ENCODE measurements at regions not wholly inside any gene's neighbourhood (a gene's known extent, or its start where the extent isn't known, plus 50 kb on each side); places are given as distances from the start of the nearest gene placed in this dataset.

DNA sequence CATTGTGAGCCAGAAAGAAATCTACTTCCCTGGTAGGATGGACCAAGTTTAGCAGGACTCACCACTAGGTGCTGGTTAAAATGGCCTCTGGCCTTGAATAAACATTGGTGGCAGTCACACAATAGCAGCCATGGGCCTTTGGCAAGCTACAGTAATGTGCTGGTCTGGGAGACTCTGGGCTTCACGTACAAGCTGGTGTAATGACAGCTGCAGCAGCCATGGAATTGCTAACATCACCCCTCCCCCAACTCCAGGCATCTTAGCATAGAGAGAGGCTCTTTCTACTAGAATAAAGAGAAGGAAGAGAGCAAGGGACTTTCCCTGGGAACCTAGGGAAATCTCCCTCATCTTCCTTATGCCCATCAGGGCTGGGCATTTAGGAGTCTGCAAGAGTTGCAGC lies 205.1 kb upstream of the SEMA3A start:
- no peak overlapping the region for H3K4me3 Mint-ChIP-seq (ENCODE audit: unreplicated experiment)

DNA sequence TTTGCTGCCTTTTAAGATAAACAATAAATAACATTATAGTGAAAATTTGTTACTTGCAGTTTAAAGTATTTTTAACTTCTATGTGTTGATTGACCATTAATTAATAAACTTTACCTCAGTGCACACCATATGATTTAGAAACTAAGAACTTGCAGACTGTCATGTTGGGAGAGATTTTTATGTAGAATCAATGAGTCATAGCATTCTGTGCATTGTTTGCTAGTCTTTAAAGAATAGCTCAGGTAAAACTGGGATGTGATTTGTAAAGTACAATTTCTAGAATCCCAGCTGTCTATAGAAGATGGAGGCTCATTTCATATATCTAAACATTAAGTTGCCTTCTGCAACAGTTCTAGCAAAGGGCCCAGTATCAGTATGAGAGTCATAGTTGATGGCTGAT lies 199.6 kb upstream of the SEMA3A start:
- CTCF ChIA-PET = no interaction called here
- H3K9me3 ChIP-seq = no peaks in the 10 kb centered on the region
- no peaks in the 10 kb centered on the region for H3K27me3 Mint-ChIP-seq (ENCODE audit: insufficient read depth, unreplicated experiment)
- H3K27ac Mint-ChIP-seq (ENCODE audit: unreplicated experiment) = no peak overlapping the region
- no peaks in the 10 kb centered on the region for H3K4me1 ChIP-seq
- no peaks in the 10 kb centered on the region for H3K36me3 ChIP-seq (ENCODE audit: control insufficient read depth, insufficient read depth, low read length)
- no peak overlapping the region for H3K4me3 Mint-ChIP-seq (ENCODE audit: unreplicated experiment)
- POLR2A ChIA-PET = no interaction called here
- H3K27me3 ChIP-seq (replicated peaks; ENCODE audit: control insufficient read depth, insufficient read depth, low read length) = no peaks in the 10 kb centered on the region
- H3K4me1 Mint-ChIP-seq (ENCODE audit: low read depth, unreplicated experiment) = peaks cover 10% of the 10 kb centered on the region
- no peaks in the 10 kb centered on the region for H3K36me3 Mint-ChIP-seq (ENCODE audit: insufficient read depth, unreplicated experiment)
- no peak overlapping the region for H3K4me3 ChIP-seq (ENCODE audit: low read depth, low read length)
- DNase-seq = no peak
- TF ChIP-seq, protein P1, sequence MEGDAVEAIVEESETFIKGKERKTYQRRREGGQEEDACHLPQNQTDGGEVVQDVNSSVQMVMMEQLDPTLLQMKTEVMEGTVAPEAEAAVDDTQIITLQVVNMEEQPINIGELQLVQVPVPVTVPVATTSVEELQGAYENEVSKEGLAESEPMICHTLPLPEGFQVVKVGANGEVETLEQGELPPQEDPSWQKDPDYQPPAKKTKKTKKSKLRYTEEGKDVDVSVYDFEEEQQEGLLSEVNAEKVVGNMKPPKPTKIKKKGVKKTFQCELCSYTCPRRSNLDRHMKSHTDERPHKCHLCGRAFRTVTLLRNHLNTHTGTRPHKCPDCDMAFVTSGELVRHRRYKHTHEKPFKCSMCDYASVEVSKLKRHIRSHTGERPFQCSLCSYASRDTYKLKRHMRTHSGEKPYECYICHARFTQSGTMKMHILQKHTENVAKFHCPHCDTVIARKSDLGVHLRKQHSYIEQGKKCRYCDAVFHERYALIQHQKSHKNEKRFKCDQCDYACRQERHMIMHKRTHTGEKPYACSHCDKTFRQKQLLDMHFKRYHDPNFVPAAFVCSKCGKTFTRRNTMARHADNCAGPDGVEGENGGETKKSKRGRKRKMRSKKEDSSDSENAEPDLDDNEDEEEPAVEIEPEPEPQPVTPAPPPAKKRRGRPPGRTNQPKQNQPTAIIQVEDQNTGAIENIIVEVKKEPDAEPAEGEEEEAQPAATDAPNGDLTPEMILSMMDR (IDR thresholded peaks at IDR 0.05; ENCODE audit: insufficient read depth in 1 of 2, low read depth in 1 of 2, low read length in 1 of 2, severe bottlenecking in 1 of 2, unreplicated experiment in 1 of 2) = no peak
- intact Hi-C loops (cut with micrococcal nuclease; ENCODE audit: unreplicated experiment) = no loop called here
- BruUV-seq (replicated peaks) = no TSS peak
- H3K9me3 Mint-ChIP-seq (ENCODE audit: unreplicated experiment) = peaks cover 9% of the 10 kb centered on the region

More for the DNA sequence above, 205.1 kb upstream of the SEMA3A start:
- ChIA-PET CTCF (no interaction called here), POLR2A (no interaction called here)
- TF ChIP-seq, protein P1 (IDR thresholded peaks at IDR 0.05; ENCODE audit: insufficient read depth in 1 of 2, low read depth in 1 of 2, low read length in 1 of 2, severe bottlenecking in 1 of 2, unreplicated experiment in 1 of 2) = no peak
- Mint-ChIP-seq H3K27ac (ENCODE audit: unreplicated experiment) (no peak overlapping the region), H3K4me1 (ENCODE audit: low read depth, unreplicated experiment) (no peaks in the 10 kb centered on the region), H3K9me3 (ENCODE audit: unreplicated experiment) (peaks cover 54% of the 10 kb centered on the region), H3K36me3 (ENCODE audit: insufficient read depth, unreplicated experiment) (no peaks in the 10 kb centered on the region), H3K27me3 (ENCODE audit: insufficient read depth, unreplicated experiment) (no peaks in the 10 kb centered on the region)
- Histone ChIP-seq H3K9me3 (no peaks in the 10 kb centered on the region), H3K4me1 (no peaks in the 10 kb centered on the region), H3K27me3 (replicated peaks; ENCODE audit: control insufficient read depth, insufficient read depth, low read length) (no peaks in the 10 kb centered on the region), H3K4me3 (ENCODE audit: low read depth, low read length) (no peak overlapping the region), H3K36me3 (ENCODE audit: control insufficient read depth, insufficient read depth, low read length) (no peaks in the 10 kb centered on the region)
- BruUV-seq (replicated peaks) = no TSS peak
- DNase-seq = no peak
- intact Hi-C loops (cut with micrococcal nuclease; ENCODE audit: unreplicated experiment) = no loop called here

DNA sequence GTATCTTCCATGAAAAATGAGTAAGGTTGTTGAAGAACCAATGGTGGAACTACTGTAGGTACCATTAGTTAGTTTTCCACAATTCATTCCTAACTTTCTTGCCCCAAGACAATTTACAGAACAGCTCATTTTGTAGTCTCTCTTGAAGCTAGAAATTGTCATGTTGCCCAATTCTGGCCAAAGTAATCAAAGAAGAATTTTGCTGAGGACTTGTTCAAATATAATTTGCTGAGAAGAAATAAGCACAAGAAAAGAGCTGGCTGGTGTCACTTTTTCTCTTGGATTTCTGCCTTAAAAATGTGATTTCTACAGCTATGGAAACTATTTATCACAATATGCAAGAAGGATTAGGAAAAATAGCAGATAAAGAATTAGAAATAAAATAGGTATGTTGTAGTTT lies 199.2 kb upstream of the SEMA3A start:
- CTCF ChIA-PET = no interaction called here
- H3K36me3 Mint-ChIP-seq (ENCODE audit: insufficient read depth, unreplicated experiment) = no peaks in the 10 kb centered on the region
- no peaks in the 10 kb centered on the region for H3K27me3 Mint-ChIP-seq (ENCODE audit: insufficient read depth, unreplicated experiment)
- no peak for DNase-seq
- H3K9me3 ChIP-seq = no peaks in the 10 kb centered on the region
- no peaks in the 10 kb centered on the region for H3K36me3 ChIP-seq (ENCODE audit: control insufficient read depth, insufficient read depth, low read length)
- H3K9me3 Mint-ChIP-seq (ENCODE audit: unreplicated experiment) = peaks cover 9% of the 10 kb centered on the region
- no peak overlapping the region for H3K4me3 ChIP-seq (ENCODE audit: low read depth, low read length)
- H3K4me1 ChIP-seq = no peaks in the 10 kb centered on the region
- TF ChIP-seq, protein P1 (IDR thresholded peaks at IDR 0.05; ENCODE audit: insufficient read depth in 1 of 2, low read depth in 1 of 2, low read length in 1 of 2, severe bottlenecking in 1 of 2, unreplicated experiment in 1 of 2) = no peak
- H3K27me3 ChIP-seq (replicated peaks; ENCODE audit: control insufficient read depth, insufficient read depth, low read length) = no peaks in the 10 kb centered on the region
- no TSS peak for BruUV-seq (replicated peaks)
- H3K27ac Mint-ChIP-seq (ENCODE audit: unreplicated experiment) = no peak overlapping the region
- no peak overlapping the region for H3K4me3 Mint-ChIP-seq (ENCODE audit: unreplicated experiment)
- POLR2A ChIA-PET = no interaction called here
- peaks cover 10% of the 10 kb centered on the region for H3K4me1 Mint-ChIP-seq (ENCODE audit: low read depth, unreplicated experiment)
- intact Hi-C loops (cut with micrococcal nuclease; ENCODE audit: unreplicated experiment) = no loop called here

All from Caco-2 (cell line).